ENCODE measurements at regions not wholly inside any gene's neighbourhood (a gene's known extent, or its start where the extent isn't known, plus 50 kb on each side); places are given as distances from the start of the nearest gene placed in this dataset.
A peak's percentile ranks its signal among the peaks of the same experiment; 100 is the strongest.

- peaks cover 43% of the 10 kb centered on the region for H3K4me1 Mint-ChIP-seq
- CTCF ChIA-PET, result interaction anchor here (1.6 to 3.6 kb wide), 2 partner anchors 130 to 419 kb away, joined by 8 to 17 read pairs; partner anchors contain the start of gene DPYD
Observed at GRCh38 chr1:98049370-98050135, 128.7 kb upstream of the DPYD start.

GRCh38 chr1:98048751-98049325 lies 128.0 kb upstream of the DPYD start:
- no peak overlapping the region for H3K27ac Mint-ChIP-seq
- ATAC-seq, result no peak
- H3K27me3 Mint-ChIP-seq, result peaks cover 89% of the 10 kb centered on the region
- H3K4me3 Mint-ChIP-seq, result peak overlapping the region; percentile 18
- DNase-seq, result no peak
- no peaks in the 10 kb centered on the region for H3K9me3 Mint-ChIP-seq (ENCODE audit: low read depth)
- peaks cover 44% of the 10 kb centered on the region for H3K4me1 Mint-ChIP-seq
- CTCF ChIA-PET, result interaction anchor here (1.6 to 3.6 kb wide), 2 partner anchors 129 to 420 kb away, joined by 8 to 17 read pairs; partner anchors contain the start of gene DPYD
- no peaks in the 10 kb centered on the region for H3K36me3 Mint-ChIP-seq

More at GRCh38 chr1:98049370-98050135, 128.7 kb upstream of the DPYD start:
- Mint-ChIP-seq H3K27ac (no peak overlapping the region), H3K27me3 (peaks cover 84% of the 10 kb centered on the region), H3K4me3 (peak overlapping the region; percentile 0), H3K9me3 (ENCODE audit: low read depth) (no peaks in the 10 kb centered on the region), H3K36me3 (no peaks in the 10 kb centered on the region)
- DNase-seq (no peak), ATAC-seq (no peak)

- peaks cover 38% of the 10 kb centered on the region for H3K4me1 Mint-ChIP-seq
- H3K27ac Mint-ChIP-seq, result no peak overlapping the region
- CTCF ChIA-PET, result interaction anchor here (0.7 to 3.6 kb wide), 3 partner anchors 9 to 420 kb away, joined by 6 to 17 read pairs (median 8); partner anchors contain the start of gene DPYD
- peaks cover 90% of the 10 kb centered on the region for H3K27me3 Mint-ChIP-seq
- DNase-seq (peak; percentile 84), ATAC-seq (peak; percentile 69)
- peak overlapping the region; percentile 18 for H3K4me3 Mint-ChIP-seq
- no peaks in the 10 kb centered on the region for H3K9me3 Mint-ChIP-seq (ENCODE audit: low read depth)
- H3K36me3 Mint-ChIP-seq, result no peaks in the 10 kb centered on the region
Observed at GRCh38 chr1:98048244-98048643, 127.4 kb upstream of the DPYD start.

- Mint-ChIP-seq H3K36me3 (no peaks in the 10 kb centered on the region), H3K27ac (no peak overlapping the region), H3K27me3 (peaks cover 88% of the 10 kb centered on the region), H3K4me1 (peaks cover 30% of the 10 kb centered on the region), H3K9me3 (ENCODE audit: low read depth) (no peaks in the 10 kb centered on the region), H3K4me3 (no peak overlapping the region)
- CTCF ChIA-PET, result interaction anchor here (3.6 kb wide), 1 partner anchor 127 kb away, joined by 17 read pairs; the partner anchor contains the start of gene DPYD
- DNase-seq (no peak), ATAC-seq (no peak)
Observed at GRCh38 chr1:98047171-98047570, 126.3 kb upstream of the DPYD start.

- no peak for ATAC-seq
- CTCF ChIA-PET, result interaction anchor here (1.1 kb wide), 1 partner anchor 220 kb away, joined by 3 read pairs; no protein-coding TSS in a partner anchor
- peaks cover 77% of the 10 kb centered on the region for H3K27me3 Mint-ChIP-seq
- peaks cover 30% of the 10 kb centered on the region for H3K4me1 Mint-ChIP-seq
- no peaks in the 10 kb centered on the region for H3K9me3 Mint-ChIP-seq (ENCODE audit: low read depth)
- no peak for DNase-seq
- H3K4me3 Mint-ChIP-seq, result peak overlapping the region; percentile 69
- H3K36me3 Mint-ChIP-seq, result no peaks in the 10 kb centered on the region
- no peak overlapping the region for H3K27ac Mint-ChIP-seq
Observed at GRCh38 chr1:98045767-98046641, 125.2 kb upstream of the DPYD start.

- no peak overlapping the region for H3K27ac Mint-ChIP-seq
- peaks cover 30% of the 10 kb centered on the region for H3K4me1 Mint-ChIP-seq
- H3K4me3 Mint-ChIP-seq, result peak overlapping the region; percentile 69
- H3K36me3 Mint-ChIP-seq, result no peaks in the 10 kb centered on the region
- H3K27me3 Mint-ChIP-seq, result peaks cover 75% of the 10 kb centered on the region
- CTCF ChIA-PET, result interaction anchor here (1.1 kb wide), 1 partner anchor 219 kb away, joined by 3 read pairs; no protein-coding TSS in a partner anchor
- no peak for DNase-seq
- peak; percentile 39 for ATAC-seq
- no peaks in the 10 kb centered on the region for H3K9me3 Mint-ChIP-seq (ENCODE audit: low read depth)
Observed at GRCh38 chr1:98045211-98045766, 124.5 kb upstream of the DPYD start.

GRCh38 chr1:98044766-98045165 lies 123.9 kb upstream of the DPYD start:
- DNase-seq (no peak), ATAC-seq (no peak)
- CTCF ChIA-PET, result interaction anchor here (0.7 to 0.9 kb wide), 2 partner anchors 9 to 21 kb away, joined by 3 read pairs; no protein-coding TSS in a partner anchor
- Mint-ChIP-seq H3K4me1 (peaks cover 30% of the 10 kb centered on the region), H3K4me3 (peak overlapping the region; percentile 69), H3K36me3 (no peaks in the 10 kb centered on the region), H3K27me3 (peaks cover 70% of the 10 kb centered on the region), H3K27ac (no peak overlapping the region), H3K9me3 (ENCODE audit: low read depth) (no peaks in the 10 kb centered on the region)

- Mint-ChIP-seq H3K27me3 (peaks cover 64% of the 10 kb centered on the region), H3K9me3 (ENCODE audit: low read depth) (no peaks in the 10 kb centered on the region), H3K4me1 (peaks cover 25% of the 10 kb centered on the region), H3K4me3 (peak overlapping the region; percentile 69), H3K36me3 (no peaks in the 10 kb centered on the region), H3K27ac (no peak overlapping the region)
- DNase-seq, result no peak
- ATAC-seq, result no peak
- CTCF ChIA-PET, result interaction anchor here (0.7 to 0.9 kb wide), 2 partner anchors 9 to 21 kb away, joined by 3 read pairs; no protein-coding TSS in a partner anchor
Observed at GRCh38 chr1:98044071-98044697, 123.3 kb upstream of the DPYD start.

GRCh38 chr1:98035602-98036002 lies 114.8 kb upstream of the DPYD start:
- H3K4me1 Mint-ChIP-seq, result no peaks in the 10 kb centered on the region
- H3K4me3 Mint-ChIP-seq, result no peak overlapping the region
- no peak for DNase-seq
- no peaks in the 10 kb centered on the region for H3K36me3 Mint-ChIP-seq
- H3K27me3 Mint-ChIP-seq, result peaks cover 30% of the 10 kb centered on the region
- CTCF ChIA-PET, result no interaction called here
- H3K9me3 Mint-ChIP-seq (ENCODE audit: low read depth), result no peaks in the 10 kb centered on the region
- H3K27ac Mint-ChIP-seq, result no peak overlapping the region
- no peak for ATAC-seq

- CTCF ChIA-PET, result no interaction called here
- peaks cover 2% of the 10 kb centered on the region for H3K4me1 Mint-ChIP-seq
- no peak overlapping the region for H3K27ac Mint-ChIP-seq
- peaks cover 28% of the 10 kb centered on the region for H3K27me3 Mint-ChIP-seq
- DNase-seq (no peak), ATAC-seq (no peak)
- H3K4me3 Mint-ChIP-seq, result no peak overlapping the region
- H3K9me3 Mint-ChIP-seq (ENCODE audit: low read depth), result no peaks in the 10 kb centered on the region
- H3K36me3 Mint-ChIP-seq, result no peaks in the 10 kb centered on the region
Observed at GRCh38 chr1:98034505-98034904, 113.7 kb upstream of the DPYD start.

- Mint-ChIP-seq H3K36me3 (no peaks in the 10 kb centered on the region), H3K4me3 (no peak overlapping the region), H3K27ac (no peak overlapping the region), H3K4me1 (peaks cover 2% of the 10 kb centered on the region), H3K27me3 (peaks cover 19% of the 10 kb centered on the region), H3K9me3 (ENCODE audit: low read depth) (no peaks in the 10 kb centered on the region)
- CTCF ChIA-PET, result no interaction called here
- ATAC-seq (no peak), DNase-seq (no peak)
Observed at GRCh38 chr1:98032958-98033357, 112.1 kb upstream of the DPYD start.

GRCh38 chr1:98030976-98031375 lies 110.1 kb upstream of the DPYD start:
- H3K9me3 Mint-ChIP-seq (ENCODE audit: low read depth), result no peaks in the 10 kb centered on the region

More at GRCh38 chr1:98030976-98031375, 110.1 kb upstream of the DPYD start:
- Mint-ChIP-seq H3K4me1 (peaks cover 2% of the 10 kb centered on the region), H3K27me3 (peaks cover 20% of the 10 kb centered on the region), H3K36me3 (no peaks in the 10 kb centered on the region), H3K27ac (no peak overlapping the region), H3K4me3 (no peak overlapping the region)
- no peak for ATAC-seq
- CTCF ChIA-PET, result no interaction called here
- no peak for DNase-seq
